Motor neuron (in vitro differentiated cells): ENCODE measurements at regions not wholly inside any gene's neighbourhood (a gene's known extent, or its start where the extent isn't known, plus 50 kb on each side); places are given as distances from the start of the nearest gene placed in this dataset.
"Not testable (repeated sequence)": the region's sequence is repeated elsewhere in the genome, so short reads cannot be mapped to it uniquely, and the experiment has no call there.

Source experiments
- ATAC-seq, 8 experiments: fragments of 200-7000 bp; cut with Tn5 transposase; replicated peaks in 6 of 8; 2 replicates each; pipeline ENCODE4 v1.8.0; 2021; ENCODE audit warnings: mild to moderate bottlenecking in 8 of 8, moderate library complexity in 8 of 8
- H3K27ac ChIP-seq, 2 donors: fragments of 250-450 bp; sonication (Bioruptor Pico); 2 replicates each; pipeline ENCODE4 v1.9.0; 2021; ENCODE audit warnings: antibody characterized with exemption in 2 of 2, mild to moderate bottlenecking in 2 of 2, moderate library complexity in 1 of 2
- H3K4me1 ChIP-seq, 2 donors: fragments of 250-450 bp; sonication (Bioruptor Pico); replicated peaks in 1 of 2; 2 replicates each; pipeline ENCODE4 v1.6.1; 2021; ENCODE audit warnings: antibody characterized with exemption in 2 of 2, mild to moderate bottlenecking in 2 of 2, moderate library complexity in 1 of 2
- H3K4me3 ChIP-seq, 5 donors: fragments of 250-450 bp; sonication (Bioruptor Pico); 2 replicates each; pipeline ENCODE4 v1.9.0; 2021; ENCODE audit warnings: antibody characterized with exemption in 5 of 5, mild to moderate bottlenecking in 5 of 5, moderate library complexity in 4 of 5
- WGBS, 10 experiments: fragments of 450-650 bp; shearing (Covaris generic); methylation state at CpG; one replicate each; pipeline ENCODE4 v1.0.0; 2022; 5-methylcytosine and 5-hydroxymethylcytosine counted together
- in situ Hi-C, 9 experiments: fragments of 400-800 bp; cut with MboI; loops; one replicate each; pipeline ENCODE4 v1.15.0; 2021; ENCODE audit warnings: low sequenced_read_pairs in 9 of 9, low pct_unique_long_range_greater_than_20kb in 2 of 9; ENCODE audit not compliant: unreplicated experiment in 9 of 9

- no peak for ATAC-seq
- no peak overlapping the region for H3K4me3 ChIP-seq
- in situ Hi-C loops: no loop called here
- WGBS, 10 experiments: 0 to 100% (median 86%) methylated on average over 1 to 3 of the region's 3 CpGs; no CpG with 5 or more reads in 1 of the 10 experiments
- no peak overlapping the region for H3K27ac ChIP-seq
- no peaks in the 10 kb centered on the region for H3K4me1 ChIP-seq
Measured at GRCh38 chr3:28134792-28135375, 106.5 kb upstream of the CMC1 start.

DNA sequence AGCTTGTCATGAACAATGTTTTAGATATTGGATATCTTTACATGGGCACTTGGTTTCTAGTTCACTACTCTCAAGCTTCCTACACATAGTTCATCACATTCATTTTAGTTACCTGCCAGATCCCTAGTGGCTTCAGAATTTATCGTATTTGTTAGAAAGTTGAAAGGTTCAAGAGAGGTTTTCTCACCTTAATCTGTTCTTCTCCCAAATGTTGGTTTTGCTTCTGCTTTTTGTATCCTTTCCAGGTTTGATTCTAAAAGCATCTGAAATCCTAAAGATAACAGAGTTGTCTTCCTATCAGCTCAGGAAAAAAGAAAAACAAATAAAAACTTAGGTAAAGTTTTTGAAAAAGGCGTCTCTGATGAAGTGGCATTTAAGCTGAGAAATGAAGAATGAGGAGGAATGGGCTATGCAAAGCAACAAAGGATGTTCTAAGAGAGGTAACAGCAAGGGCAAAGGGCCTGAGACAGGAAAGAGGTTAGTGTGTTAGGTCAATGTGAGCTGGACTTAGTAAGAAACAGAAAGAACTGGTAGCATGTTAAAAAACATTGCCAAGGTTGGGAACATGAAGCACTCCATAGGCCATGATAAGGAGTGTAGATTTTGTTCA is 104.7 kb upstream of the CMC1 start:
- H3K27ac ChIP-seq: no peak overlapping the region
- H3K4me1 ChIP-seq: no peaks in the 10 kb centered on the region
- ATAC-seq: no peak
- in situ Hi-C loops: no loop called here
- no peak overlapping the region for H3K4me3 ChIP-seq
- 58 to 100% (median 82%) methylated on average over 2 of the region's 2 CpGs for WGBS, 10 experiments

GRCh38 chr3:28138043-28138610 is 103.3 kb upstream of the CMC1 start:
- Histone ChIP-seq H3K4me3 (no peak overlapping the region), H3K27ac (no peak overlapping the region), H3K4me1 (no peaks in the 10 kb centered on the region)
- in situ Hi-C loops: no loop called here
- WGBS, 10 experiments: 37 to 93% (median 73%) methylated on average over 1 to 6 of the region's 6 CpGs; no CpG with 5 or more reads in 1 of the 10 experiments
- ATAC-seq: no peak

DNA sequence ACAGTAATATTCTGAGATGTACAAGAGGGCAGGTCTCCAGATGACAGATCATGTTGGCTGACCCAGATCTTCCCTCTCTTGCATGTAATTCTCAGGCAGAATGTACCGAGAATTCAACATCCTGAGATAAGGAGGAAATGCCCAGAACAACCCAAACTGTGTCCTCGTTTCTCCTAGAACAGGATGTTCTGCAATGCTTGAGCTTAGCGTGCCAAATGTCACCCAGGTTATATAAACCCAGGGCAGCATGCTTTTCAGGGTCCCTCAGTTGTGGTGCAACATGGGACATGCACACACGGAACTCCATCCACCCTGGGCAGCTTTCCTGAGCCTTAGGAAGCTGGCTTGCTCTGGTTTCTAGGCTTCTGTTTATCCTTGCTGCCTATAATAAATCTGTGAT is 102.1 kb upstream of the CMC1 start:
- in situ Hi-C loops: no loop called here
- Histone ChIP-seq H3K4me3 (no peak overlapping the region), H3K4me1 (no peaks in the 10 kb centered on the region), H3K27ac (no peak overlapping the region)
- WGBS, 10 experiments: 17 to 89% (median 60%) methylated on average over 1 to 4 of the region's 4 CpGs; no CpG with 5 or more reads in 1 of the 10 experiments
- no peak for ATAC-seq

DNA sequence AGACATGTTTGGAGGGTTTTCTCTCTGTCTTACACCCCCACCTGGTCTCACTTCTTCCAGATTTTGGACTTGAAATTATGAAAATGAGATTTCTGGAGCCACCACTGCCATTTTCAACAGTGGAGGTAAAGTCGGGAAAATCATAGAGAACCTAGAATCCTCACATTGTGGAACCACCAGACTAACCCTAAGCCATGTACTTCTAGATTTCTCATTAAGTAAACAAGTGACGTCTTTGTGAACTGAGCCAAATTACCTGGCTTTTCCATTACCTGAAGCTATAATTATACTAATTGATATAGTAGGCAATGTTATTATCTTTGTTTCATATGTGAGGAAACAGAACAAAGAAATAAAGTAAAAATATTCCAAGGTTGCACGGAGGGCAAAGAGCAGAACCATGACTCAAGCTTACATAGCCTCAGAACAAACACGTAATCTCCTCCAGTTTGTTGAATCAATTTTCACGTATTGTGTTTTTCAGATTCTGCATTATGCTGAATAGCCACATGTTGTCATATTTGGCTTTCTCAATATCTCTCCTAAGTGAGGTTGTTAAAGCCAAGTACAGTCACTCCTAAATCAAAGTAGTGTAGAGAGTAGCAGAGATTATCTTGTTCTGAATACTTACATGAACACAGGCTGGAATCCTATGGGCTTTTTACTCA is 101.3 kb upstream of the CMC1 start:
- 25 to 100% (median 76%) methylated on average over 2 to 5 of the region's 5 CpGs; no CpG with 5 or more reads in 1 of the 10 experiments for WGBS, 10 experiments
- H3K27ac ChIP-seq: no peak overlapping the region
- H3K4me1 ChIP-seq: no peaks in the 10 kb centered on the region
- in situ Hi-C loops: no loop called here
- H3K4me3 ChIP-seq: no peak overlapping the region
- ATAC-seq: peak in 1 of 8 experiments; percentile 60

DNA sequence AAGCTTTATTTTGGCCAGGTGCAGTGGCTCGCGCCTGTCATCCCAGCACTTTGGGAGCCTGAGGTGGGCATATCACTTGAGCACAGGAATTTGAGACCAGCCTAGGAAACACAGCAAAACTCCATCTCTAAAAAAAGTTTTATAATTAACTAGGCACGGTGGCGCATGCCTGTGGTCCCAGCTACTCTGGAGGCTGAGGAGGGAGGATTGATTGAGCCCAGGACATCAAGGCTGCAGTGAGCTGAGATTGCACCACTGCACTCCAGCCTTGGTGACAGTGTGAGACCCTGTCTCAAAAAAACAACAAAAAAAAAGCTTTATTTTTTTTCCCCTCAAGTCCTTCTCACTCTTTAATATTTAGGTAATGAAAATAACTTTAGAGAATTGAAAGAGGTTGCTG is 100.8 kb upstream of the CMC1 start:
- no peak for ATAC-seq
- no peak overlapping the region for H3K27ac ChIP-seq
- in situ Hi-C loops: no loop called here
- 93 to 100% (median 97%) methylated on average over 2 to 4 of the region's 4 CpGs; no CpG with 5 or more reads in 6 of the 10 experiments for WGBS, 10 experiments
- no peaks in the 10 kb centered on the region for H3K4me1 ChIP-seq
- H3K4me3 ChIP-seq: no peak overlapping the region

DNA sequence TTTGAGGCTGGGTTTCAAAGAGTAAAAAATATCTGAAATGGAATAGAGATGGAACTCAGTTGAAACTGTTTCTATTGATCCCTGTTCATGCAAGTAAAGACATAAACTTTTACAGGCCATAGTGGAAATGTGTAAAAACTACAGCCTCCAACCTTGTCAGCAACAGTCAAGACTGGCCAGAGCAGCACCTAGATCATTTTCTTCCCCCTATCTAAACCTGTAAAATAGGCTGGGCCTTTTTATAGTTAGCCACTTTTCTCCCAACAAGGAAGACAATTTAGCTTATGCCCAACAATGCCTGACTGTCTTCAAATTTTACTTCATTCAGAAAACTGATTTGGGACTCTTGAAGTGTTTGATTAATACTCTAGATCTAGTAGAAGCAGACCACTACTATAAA is 91.5 kb upstream of the CMC1 start:
- H3K27ac ChIP-seq: no peak overlapping the region
- H3K4me3 ChIP-seq: no peak overlapping the region
- no peak for ATAC-seq
- in situ Hi-C loops: no loop called here
- H3K4me1 ChIP-seq: no peaks in the 10 kb centered on the region

DNA sequence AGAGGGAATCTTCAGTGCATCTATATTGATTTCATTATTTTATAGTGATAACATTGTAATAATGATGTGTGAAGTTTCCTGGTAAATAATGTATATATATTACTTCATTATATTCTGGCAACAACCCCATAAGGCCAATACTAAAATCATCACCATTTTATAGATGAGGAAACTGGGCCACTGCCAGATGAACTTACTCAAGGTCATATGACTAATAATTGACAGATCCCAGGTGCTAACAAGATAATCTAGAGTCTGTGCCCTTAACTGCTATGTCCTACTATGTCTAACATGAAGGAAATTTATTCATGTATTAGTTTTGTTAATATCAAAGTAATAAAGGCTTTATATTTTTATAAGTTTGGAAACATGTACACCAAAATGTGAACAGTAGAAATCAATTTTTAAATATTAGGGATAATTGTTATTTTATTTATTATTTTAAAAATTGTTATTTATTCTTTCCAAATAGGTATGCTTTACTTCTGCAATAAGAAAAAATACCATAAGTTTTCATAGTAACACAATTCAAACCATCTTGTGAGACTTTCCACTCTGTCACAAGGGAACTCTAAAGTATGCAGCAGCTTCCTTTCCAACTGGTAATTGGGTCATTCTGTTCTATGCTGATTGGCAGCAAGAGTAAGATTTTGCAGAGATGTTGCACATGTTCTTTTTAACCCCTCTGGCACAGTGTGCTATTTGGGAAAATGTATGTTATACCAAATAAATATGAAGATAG is 90.8 kb upstream of the CMC1 start:
- in situ Hi-C loops: no loop called here
- no peaks in the 10 kb centered on the region for H3K4me1 ChIP-seq
- ATAC-seq: peak in 1 of 8 experiments; percentile 38
- H3K27ac ChIP-seq: no peak overlapping the region
- H3K4me3 ChIP-seq: no peak overlapping the region

GRCh38 chr3:28151207-28151550 is 90.2 kb upstream of the CMC1 start:
- no peak overlapping the region for H3K27ac ChIP-seq
- WGBS, 10 experiments: 0 to 92% (median 78%) methylated on average over 1 to 2 of the region's 2 CpGs; no CpG with 5 or more reads in 1 of the 10 experiments
- H3K4me3 ChIP-seq: no peak overlapping the region
- no peak for ATAC-seq
- no peaks in the 10 kb centered on the region for H3K4me1 ChIP-seq
- in situ Hi-C loops: no loop called here

DNA sequence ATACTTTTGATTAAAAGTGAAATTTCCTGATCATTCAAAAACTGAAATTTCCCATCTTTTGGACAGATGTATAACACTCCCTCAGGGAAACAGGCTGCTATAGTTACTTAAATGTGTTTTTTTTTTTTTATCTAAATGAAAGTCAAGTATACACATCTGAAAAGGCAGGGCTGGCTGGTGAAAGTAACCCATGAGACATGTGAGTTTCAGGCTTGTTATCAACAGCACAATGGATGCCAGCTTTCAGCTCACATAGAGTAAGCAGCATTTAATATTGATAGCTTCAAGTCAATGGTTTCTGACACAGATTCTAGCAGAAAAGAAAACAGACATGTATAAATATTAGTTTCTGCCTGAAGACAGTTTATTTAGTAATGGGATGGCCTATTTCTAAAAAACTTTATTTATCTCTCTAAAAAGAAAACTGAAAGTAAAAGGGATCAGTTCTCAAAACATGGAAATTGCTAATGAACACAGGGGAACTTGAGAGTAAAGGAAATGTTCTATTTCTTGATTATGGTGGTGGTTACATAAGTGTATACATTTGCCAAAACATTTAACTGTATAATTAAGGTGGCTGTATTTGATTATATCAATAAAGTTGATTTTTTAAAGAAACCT is 89.7 kb upstream of the CMC1 start:
- Histone ChIP-seq H3K27ac (no peak overlapping the region), H3K4me1 (no peaks in the 10 kb centered on the region), H3K4me3 (no peak overlapping the region)
- peak in 3 of 8 experiments; percentile 39 to 54 (median 45) for ATAC-seq
- in situ Hi-C loops: no loop called here

GRCh38 chr3:28155631-28156030 is 85.8 kb upstream of the CMC1 start:
- WGBS, 10 experiments: 0 to 100% (median 59%) methylated on average over 1 to 2 of the region's 2 CpGs
- no peak for ATAC-seq
- Histone ChIP-seq H3K27ac (no peak overlapping the region), H3K4me1 (no peaks in the 10 kb centered on the region), H3K4me3 (no peak overlapping the region)
- in situ Hi-C loops: no loop called here

DNA sequence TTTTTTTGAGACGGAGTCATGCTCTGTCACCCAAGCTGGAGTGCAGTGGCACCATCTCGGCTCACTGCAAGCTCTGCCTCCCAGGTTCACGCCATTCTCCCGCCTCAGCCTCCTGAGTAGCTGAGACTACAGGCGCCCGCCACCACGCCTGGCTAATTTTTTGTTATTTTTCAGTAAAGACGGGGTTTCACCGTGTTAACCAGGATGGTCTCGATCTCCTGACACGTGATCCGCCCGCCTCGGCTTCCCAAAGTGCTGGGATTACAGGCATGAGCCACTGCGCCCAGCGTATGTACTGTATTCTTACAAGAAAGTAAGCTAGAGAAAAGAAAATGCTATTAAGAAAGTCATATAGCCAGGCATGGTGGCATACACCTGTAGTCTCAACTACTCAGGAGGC is 84.8 kb upstream of the CMC1 start:
- 56 to 95% (median 82%) methylated on average over 4 to 15 of the region's 16 CpGs; no CpG with 5 or more reads in 2 of the 10 experiments for WGBS, 10 experiments
- ATAC-seq, H3K4me1 ChIP-seq, H3K27ac ChIP-seq, H3K4me3 ChIP-seq, in situ Hi-C loops: not testable (repeated sequence)

DNA sequence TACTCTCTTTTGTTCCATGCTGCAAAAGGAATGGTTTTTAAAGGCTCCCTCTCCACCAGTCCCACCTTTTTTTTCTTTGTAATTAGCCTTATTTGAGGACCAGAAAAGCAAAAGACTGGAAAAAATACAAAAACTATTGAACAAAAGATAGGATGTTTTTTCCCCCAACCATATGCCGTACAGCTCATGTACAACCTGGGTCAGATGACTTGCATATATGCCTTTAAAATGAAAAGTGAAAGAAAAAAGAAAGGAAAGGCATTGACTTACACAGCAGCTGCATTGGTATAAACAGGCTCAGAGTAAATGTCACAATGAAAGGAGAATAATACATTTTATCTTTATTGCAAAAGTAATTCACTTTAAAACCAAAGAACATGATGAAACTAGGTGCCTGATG is 69.5 kb upstream of the CMC1 start:
- Histone ChIP-seq H3K27ac (no peak overlapping the region), H3K4me3 (no peak overlapping the region), H3K4me1 (no peaks in the 10 kb centered on the region)
- 0 to 100% (median 26%) methylated on average over 1 of the region's 1 CpG; no CpG with 5 or more reads in 2 of the 10 experiments for WGBS, 10 experiments
- in situ Hi-C loops: no loop called here
- ATAC-seq: peak in 2 of 8 experiments; percentile 33 to 45
